ENCODE measurements at regions not wholly inside any gene's neighbourhood (a gene's known extent, or its start where the extent isn't known, plus 50 kb on each side); places are given as distances from the start of the nearest gene placed in this dataset.

DNA sequence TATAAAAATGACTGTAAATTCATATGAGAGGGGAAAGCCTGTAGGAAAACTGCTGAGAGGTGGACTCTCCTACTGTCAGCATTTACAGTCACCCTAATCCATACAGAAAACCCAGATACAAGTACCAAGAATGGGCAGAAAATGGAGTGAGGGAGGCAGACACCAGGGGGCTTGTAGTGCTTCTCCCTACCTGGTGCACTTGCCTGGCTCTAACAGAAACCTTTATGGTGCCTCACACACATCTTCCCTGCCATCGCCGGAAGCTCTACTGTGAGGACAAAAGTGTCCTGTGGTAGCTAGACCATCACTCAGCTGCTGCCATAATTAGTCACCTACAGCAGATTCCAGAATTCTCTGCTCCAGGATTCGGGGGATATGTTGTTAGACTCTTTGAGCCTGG lies 441.3 kb downstream of the TFAP2B start:
- BruUV-seq (replicated peaks): no TSS peak

DNA sequence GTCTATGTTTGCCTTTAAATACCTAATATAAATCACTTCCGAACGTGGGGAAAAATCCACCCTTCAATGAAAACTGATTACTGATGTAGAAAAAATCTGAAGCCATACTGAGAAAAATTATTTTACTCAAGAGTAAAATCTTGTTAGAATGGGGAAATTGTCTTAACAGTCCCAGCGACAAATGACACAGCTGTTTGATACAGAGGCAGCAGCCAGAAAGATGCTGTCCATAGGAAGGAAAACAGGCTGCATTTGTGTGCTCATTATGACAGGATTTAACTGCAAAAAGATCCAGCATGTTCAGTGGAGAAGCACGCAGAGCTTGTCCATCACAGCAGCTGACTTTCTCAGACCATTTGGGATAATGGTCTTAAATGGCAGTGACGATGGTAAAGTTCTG lies 443.0 kb downstream of the TFAP2B start:
- H2AFZ ChIP-seq (ENCODE audit: low read length): no peak overlapping the region
- no peak overlapping the region for H3K9ac ChIP-seq (ENCODE audit: insufficient read depth, low read depth, low read length)
- no peaks in the 10 kb centered on the region for H3K27me3 ChIP-seq (ENCODE audit: control insufficient read depth in 1 of 2, insufficient read depth in 2 of 2, low read length in 2 of 2)
- DNase-seq (ENCODE audit: low spot score): no peak
- H4K20me1 ChIP-seq (ENCODE audit: insufficient read depth, low read length): no peaks in the 10 kb centered on the region
- in situ Hi-C loops (cut with HindIII; ENCODE audit: extremely low pct_ligation_motif_present, low pct_unique_long_range_greater_than_20kb): no loop called here
- ChIA-PET POLR2A (no interaction called here), CTCF (ENCODE audit: low intra/inter-chr PET ratio, low total read pairs) (no interaction called here)
- H3K79me2 ChIP-seq (ENCODE audit: insufficient read depth, low read length): no peaks in the 10 kb centered on the region
- H3K4me3 ChIP-seq (replicated peaks in 1 of 3; ENCODE audit: insufficient read depth in 1 of 3, low read depth in 2 of 3, low read length in 3 of 3): no peak overlapping the region
- no TSS peak for BruUV-seq (replicated peaks)
- intact Hi-C loops (cut with micrococcal nuclease; ENCODE audit: unreplicated experiment): no loop called here
- no peak overlapping the region for H3K4me2 ChIP-seq (ENCODE audit: low read depth, low read length)
- no peaks in the 10 kb centered on the region for H3K36me3 ChIP-seq (replicated peaks in 1 of 2; ENCODE audit: control insufficient read depth in 1 of 2, insufficient read depth in 2 of 2, low read length in 2 of 2)
- ATAC-seq: no peak
- no peak for FAIRE-seq
- 12% methylated on average over 5 of the region's 5 CpGs for WGBS (ENCODE audit: low lambda C conversion rate)
- no peaks in the 10 kb centered on the region for H3K4me1 ChIP-seq (ENCODE audit: insufficient read depth, low read length)
- TF ChIP-seq ZNF34 (CRISPR knock-in tag; IDR thresholded peaks at IDR 0.05; ENCODE audit: borderline replicate concordance): no peak
- no peak for TF ChIP-seq ZNF335 (CRISPR knock-in tag; IDR thresholded peaks at IDR 0.05)
- no peak for TF ChIP-seq ZFY (CRISPR knock-in tag; IDR thresholded peaks at IDR 0.05)
- TF ChIP-seq MBD4 (IDR thresholded peaks at IDR 0.05; ENCODE audit: borderline replicate concordance, low read length): no peak
- no peak for TF ChIP-seq RXRA (CRISPR knock-in tag; IDR thresholded peaks at IDR 0.05)
- no peak for TF ChIP-seq ZNF136 (CRISPR knock-in tag; IDR thresholded peaks at IDR 0.05; ENCODE audit: low read depth)
- TF ChIP-seq, protein P1, sequence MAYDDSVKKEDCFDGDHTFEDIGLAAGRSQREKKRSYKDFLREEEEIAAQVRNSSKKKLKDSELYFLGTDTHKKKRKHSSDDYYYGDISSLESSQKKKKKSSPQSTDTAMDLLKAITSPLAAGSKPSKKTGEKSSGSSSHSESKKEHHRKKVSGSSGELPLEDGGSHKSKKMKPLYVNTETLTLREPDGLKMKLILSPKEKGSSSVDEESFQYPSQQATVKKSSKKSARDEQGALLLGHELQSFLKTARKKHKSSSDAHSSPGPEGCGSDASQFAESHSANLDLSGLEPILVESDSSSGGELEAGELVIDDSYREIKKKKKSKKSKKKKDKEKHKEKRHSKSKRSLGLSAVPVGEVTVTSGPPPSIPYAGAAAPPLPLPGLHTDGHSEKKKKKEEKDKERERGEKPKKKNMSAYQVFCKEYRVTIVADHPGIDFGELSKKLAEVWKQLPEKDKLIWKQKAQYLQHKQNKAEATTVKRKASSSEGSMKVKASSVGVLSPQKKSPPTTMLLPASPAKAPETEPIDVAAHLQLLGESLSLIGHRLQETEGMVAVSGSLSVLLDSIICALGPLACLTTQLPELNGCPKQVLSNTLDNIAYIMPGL (CRISPR knock-in tag; IDR thresholded peaks at IDR 0.05; ENCODE audit: borderline replicate concordance in 1 of 2, low read depth in 1 of 2): no peak
- H3K9me3 ChIP-seq (ENCODE audit: low read length): no peaks in the 10 kb centered on the region
- H3K27ac ChIP-seq (ENCODE audit: extremely low read length, insufficient read depth, low read length): no peak overlapping the region

More for the DNA sequence above, 441.3 kb downstream of the TFAP2B start:
- no peaks in the 10 kb centered on the region for H3K27me3 ChIP-seq (ENCODE audit: control insufficient read depth in 1 of 2, insufficient read depth in 2 of 2, low read length in 2 of 2)
- no peaks in the 10 kb centered on the region for H3K79me2 ChIP-seq (ENCODE audit: insufficient read depth, low read length)
- H3K4me1 ChIP-seq (ENCODE audit: insufficient read depth, low read length): no peaks in the 10 kb centered on the region
- no peaks in the 10 kb centered on the region for H3K36me3 ChIP-seq (replicated peaks in 1 of 2; ENCODE audit: control insufficient read depth in 1 of 2, insufficient read depth in 2 of 2, low read length in 2 of 2)
- no peak for TF ChIP-seq RBM39 (IDR thresholded peaks at IDR 0.05; ENCODE audit: low read depth, low read length, poor library complexity, severe bottlenecking)
- no peak for TF ChIP-seq FOSL2 (CRISPR knock-in tag; IDR thresholded peaks at IDR 0.05)
- no peaks in the 10 kb centered on the region for H3K9me3 ChIP-seq (ENCODE audit: low read length)
- POLR2A ChIA-PET: no interaction called here
- 8% methylated on average over 3 of the region's 3 CpGs for WGBS (ENCODE audit: low lambda C conversion rate)
- in situ Hi-C loops (cut with HindIII; ENCODE audit: extremely low pct_ligation_motif_present, low pct_unique_long_range_greater_than_20kb) (no loop called here), intact Hi-C loops (cut with micrococcal nuclease; ENCODE audit: unreplicated experiment) (no loop called here)
- H2AFZ ChIP-seq (ENCODE audit: low read length): no peak overlapping the region
- H3K27ac ChIP-seq (ENCODE audit: extremely low read length, insufficient read depth, low read length): no peak overlapping the region
- CTCF ChIA-PET (ENCODE audit: low intra/inter-chr PET ratio, low total read pairs): no interaction called here
- DNase-seq (ENCODE audit: low spot score) (no peak), ATAC-seq (peak; percentile 50; the same call in 2 of the 3 replicates), FAIRE-seq (no peak)
- no peak overlapping the region for H3K9ac ChIP-seq (ENCODE audit: insufficient read depth, low read depth, low read length)
- no peak overlapping the region for H3K4me3 ChIP-seq (replicated peaks in 1 of 3; ENCODE audit: insufficient read depth in 1 of 3, low read depth in 2 of 3, low read length in 3 of 3)
- H3K4me2 ChIP-seq (ENCODE audit: low read depth, low read length): no peak overlapping the region
- H4K20me1 ChIP-seq (ENCODE audit: insufficient read depth, low read length): no peaks in the 10 kb centered on the region
